RWPE1 (cell line): ENCODE measurements at regions not wholly inside any gene's neighbourhood (a gene's known extent, or its start where the extent isn't known, plus 50 kb on each side); places are given as distances from the start of the nearest gene placed in this dataset.

ENCODE experiments used
- CTCF ChIA-PET: fragments of 350-600 bp; sonication (Branson Sonifier 250); formaldehyde crosslinking; extraction: SDS; loops from one replicate; lab custom pipeline; 2021; lab: Yijun Ruan, JAX
- POLR2A ChIA-PET: fragments of 400-600 bp; formaldehyde crosslinking; extraction: SDS; loops from one replicate; lab custom pipeline; 2020; ENCODE audit warnings: antibody characterized with exemption; ENCODE audit not compliant: low non-redundant PET; lab: Yijun Ruan, JAX
- DNase-seq: peaks from one replicate; pipeline ENCODE4 v3.0.0; 2012; ENCODE audit warnings: low spot score
- H3K27ac ChIP-seq: fragments of 450-650 bp; 2 replicates; pipeline ENCODE4 v1.5.1; 2017
- TF ChIP-seq, protein P1 (sequence below): fragments of 450-650 bp; conservative IDR thresholded peaks from 2 replicates; pipeline ENCODE4 v1.5.1; 2017; ENCODE audit warnings: low read depth, mild to moderate bottlenecking

- CTCF ChIA-PET, result no interaction called here
Measured at GRCh38 chrX:42107495-42108488, 184.4 kb upstream of the CASK start.

GRCh38 chrX:42106556-42106955 lies 183.2 kb upstream of the CASK start:
- no peak for DNase-seq
- no peak overlapping the region for H3K27ac ChIP-seq
- TF ChIP-seq, protein P1, sequence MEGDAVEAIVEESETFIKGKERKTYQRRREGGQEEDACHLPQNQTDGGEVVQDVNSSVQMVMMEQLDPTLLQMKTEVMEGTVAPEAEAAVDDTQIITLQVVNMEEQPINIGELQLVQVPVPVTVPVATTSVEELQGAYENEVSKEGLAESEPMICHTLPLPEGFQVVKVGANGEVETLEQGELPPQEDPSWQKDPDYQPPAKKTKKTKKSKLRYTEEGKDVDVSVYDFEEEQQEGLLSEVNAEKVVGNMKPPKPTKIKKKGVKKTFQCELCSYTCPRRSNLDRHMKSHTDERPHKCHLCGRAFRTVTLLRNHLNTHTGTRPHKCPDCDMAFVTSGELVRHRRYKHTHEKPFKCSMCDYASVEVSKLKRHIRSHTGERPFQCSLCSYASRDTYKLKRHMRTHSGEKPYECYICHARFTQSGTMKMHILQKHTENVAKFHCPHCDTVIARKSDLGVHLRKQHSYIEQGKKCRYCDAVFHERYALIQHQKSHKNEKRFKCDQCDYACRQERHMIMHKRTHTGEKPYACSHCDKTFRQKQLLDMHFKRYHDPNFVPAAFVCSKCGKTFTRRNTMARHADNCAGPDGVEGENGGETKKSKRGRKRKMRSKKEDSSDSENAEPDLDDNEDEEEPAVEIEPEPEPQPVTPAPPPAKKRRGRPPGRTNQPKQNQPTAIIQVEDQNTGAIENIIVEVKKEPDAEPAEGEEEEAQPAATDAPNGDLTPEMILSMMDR, result no peak
- ChIA-PET CTCF (interaction anchor here (0.6 kb wide), 1 partner anchor 629 kb away, joined by 3 read pairs; no protein-coding TSS in a partner anchor), POLR2A (no interaction called here)

More at GRCh38 chrX:42107495-42108488, 184.4 kb upstream of the CASK start:
- DNase-seq, result no peak
- POLR2A ChIA-PET, result no interaction called here
- H3K27ac ChIP-seq, result no peak overlapping the region
- TF ChIP-seq, protein P1, result no peak

DNA sequence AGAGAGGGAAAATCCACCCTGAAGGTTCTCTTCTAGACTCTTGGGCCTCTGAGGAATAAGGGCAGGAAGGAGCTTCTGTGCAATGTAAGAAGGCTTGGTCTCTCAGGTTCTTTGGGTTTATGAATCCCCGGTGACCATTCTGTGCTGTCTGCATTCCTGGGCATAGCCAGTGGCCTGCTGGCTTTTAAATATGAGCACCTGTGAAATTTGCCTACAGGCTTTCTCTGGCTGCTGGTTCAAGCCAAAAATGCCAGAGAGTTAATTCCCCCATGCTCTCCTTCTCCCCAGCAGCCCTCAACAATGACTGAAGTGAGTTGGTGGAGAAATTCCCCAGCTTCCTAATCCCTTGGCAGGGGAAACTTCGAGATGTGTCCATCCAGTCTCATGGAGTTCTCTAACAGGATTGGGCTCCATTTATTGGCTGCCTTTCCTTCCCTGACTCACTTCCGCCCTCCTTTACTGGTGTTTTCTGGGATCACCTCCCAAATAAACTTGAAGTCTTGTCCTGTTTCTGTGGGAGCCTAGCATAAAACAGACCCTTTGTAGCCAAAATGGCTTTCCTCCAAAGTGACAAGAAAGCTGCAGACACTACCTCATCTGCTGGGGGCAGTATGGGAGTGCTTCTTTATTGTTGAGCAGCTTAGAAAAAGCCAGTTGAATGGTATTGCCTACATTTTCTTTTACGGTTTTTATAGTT lies 179.4 kb upstream of the CASK start:
- ChIA-PET POLR2A (no interaction called here), CTCF (no interaction called here)
- DNase-seq, result no peak
- TF ChIP-seq, protein P1, result no peak
- no peak overlapping the region for H3K27ac ChIP-seq

- H3K27ac ChIP-seq, result no peak overlapping the region
- no peak for DNase-seq
- TF ChIP-seq, protein P1, result no peak
- CTCF ChIA-PET, result no interaction called here
- POLR2A ChIA-PET, result no interaction called here
Measured at GRCh38 chrX:42098900-42099299, 175.5 kb upstream of the CASK start.

DNA sequence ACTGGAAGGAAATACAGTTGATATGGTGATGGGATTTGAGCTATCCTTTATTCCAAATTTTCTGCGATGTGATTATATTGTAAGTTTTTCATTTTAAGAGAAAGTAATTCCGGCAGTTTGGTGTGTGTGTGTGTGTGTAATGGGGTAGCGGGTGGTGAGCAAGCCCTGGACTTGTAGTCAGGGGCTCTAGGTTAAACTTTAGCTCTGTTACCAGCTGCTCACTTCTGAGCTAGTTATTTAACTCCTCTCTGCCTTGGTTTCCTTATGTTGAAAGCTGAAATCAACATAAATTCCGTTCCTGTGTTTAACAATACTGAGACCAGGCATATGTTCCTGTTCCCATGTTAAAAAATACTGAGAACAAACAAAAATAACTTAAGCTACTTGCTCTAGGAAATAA lies 174.1 kb upstream of the CASK start:
- no peak for DNase-seq
- CTCF ChIA-PET, result interaction anchor here (0.5 kb wide), 1 partner anchor 619 kb away, joined by 3 read pairs; no protein-coding TSS in a partner anchor
- H3K27ac ChIP-seq, result no peak overlapping the region
- TF ChIP-seq, protein P1, result no peak
- POLR2A ChIA-PET, result no interaction called here

DNA sequence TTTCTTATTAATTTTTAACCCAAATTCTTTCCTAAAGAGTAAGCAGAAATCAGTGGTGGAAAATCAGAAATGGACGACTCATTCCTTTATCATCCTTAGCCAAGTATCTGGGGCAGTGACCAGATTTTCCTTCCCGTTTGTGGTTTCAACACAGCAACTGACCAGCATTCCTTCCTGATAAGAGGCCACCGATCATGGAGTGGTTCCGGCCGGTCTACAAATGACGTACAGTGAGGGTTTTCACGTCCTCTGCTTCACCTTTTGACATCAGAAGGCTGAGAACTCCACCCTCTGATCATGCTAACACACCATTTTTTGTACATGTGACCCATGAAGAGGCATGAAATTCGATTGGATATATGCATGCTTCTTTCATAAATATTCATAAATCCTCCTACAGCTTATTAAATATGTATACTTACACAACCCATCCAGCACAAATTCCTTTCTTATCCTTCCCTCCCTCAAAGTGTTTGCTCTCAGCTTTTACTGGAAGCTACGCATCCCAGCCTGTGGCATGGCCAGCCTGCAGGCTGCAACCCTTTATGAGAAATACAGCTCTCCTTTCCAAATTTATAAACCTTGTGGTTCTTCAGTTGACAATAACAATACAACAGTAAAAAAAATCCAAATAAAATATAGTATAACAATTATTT lies 173.0 kb upstream of the CASK start:
- DNase-seq, result no peak
- CTCF ChIA-PET, result no interaction called here
- no peak overlapping the region for H3K27ac ChIP-seq
- TF ChIP-seq, protein P1, result no peak
- POLR2A ChIA-PET, result no interaction called here
